22Rv1 (cell line): ENCODE measurements at regions not wholly inside any gene's neighbourhood (a gene's known extent, or its start where the extent isn't known, plus 50 kb on each side); places are given as distances from the start of the nearest gene placed in this dataset.
"Not testable (repeated sequence)": the region's sequence is repeated elsewhere in the genome, so short reads cannot be mapped to it uniquely, and the experiment has no call there.

Source experiments
- H3K27ac ChIP-seq: fragments of 450-650 bp; 2 replicates; pipeline ENCODE4 v1.5.1; 2017
- ZFX ChIP-seq: fragments of 450-650 bp; IDR thresholded peaks from 2 replicates; pipeline ENCODE4 v1.6.1; 2017; ENCODE audit warnings: antibody characterized with exemption, borderline replicate concordance
- TF ChIP-seq, protein P1 (sequence below): fragments of 450-650 bp; IDR thresholded peaks from 2 replicates; pipeline ENCODE4 v1.5.1; 2017; ENCODE audit warnings: mild to moderate bottlenecking

DNA sequence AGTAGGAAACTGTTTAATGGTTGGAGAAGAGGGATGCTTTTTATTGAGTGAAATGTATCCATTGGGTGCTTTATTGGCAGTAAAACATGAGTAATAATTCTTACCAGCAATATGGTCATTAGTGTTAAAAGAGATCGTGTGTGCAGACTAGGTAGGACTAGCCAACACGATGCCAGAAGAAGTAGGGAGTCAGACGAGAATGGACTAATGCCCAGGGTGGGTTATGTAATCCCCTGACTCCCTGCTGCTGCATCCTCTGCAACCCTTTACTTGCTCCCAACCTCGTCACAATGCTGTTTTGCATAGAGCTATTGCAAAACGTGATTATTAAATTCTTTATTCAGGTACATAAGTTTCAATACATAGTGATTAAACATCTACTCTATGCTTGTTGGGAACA lies 1213.7 kb downstream of the GATA3 start:
- no peak overlapping the region for H3K27ac ChIP-seq
- TF ChIP-seq, protein P1, sequence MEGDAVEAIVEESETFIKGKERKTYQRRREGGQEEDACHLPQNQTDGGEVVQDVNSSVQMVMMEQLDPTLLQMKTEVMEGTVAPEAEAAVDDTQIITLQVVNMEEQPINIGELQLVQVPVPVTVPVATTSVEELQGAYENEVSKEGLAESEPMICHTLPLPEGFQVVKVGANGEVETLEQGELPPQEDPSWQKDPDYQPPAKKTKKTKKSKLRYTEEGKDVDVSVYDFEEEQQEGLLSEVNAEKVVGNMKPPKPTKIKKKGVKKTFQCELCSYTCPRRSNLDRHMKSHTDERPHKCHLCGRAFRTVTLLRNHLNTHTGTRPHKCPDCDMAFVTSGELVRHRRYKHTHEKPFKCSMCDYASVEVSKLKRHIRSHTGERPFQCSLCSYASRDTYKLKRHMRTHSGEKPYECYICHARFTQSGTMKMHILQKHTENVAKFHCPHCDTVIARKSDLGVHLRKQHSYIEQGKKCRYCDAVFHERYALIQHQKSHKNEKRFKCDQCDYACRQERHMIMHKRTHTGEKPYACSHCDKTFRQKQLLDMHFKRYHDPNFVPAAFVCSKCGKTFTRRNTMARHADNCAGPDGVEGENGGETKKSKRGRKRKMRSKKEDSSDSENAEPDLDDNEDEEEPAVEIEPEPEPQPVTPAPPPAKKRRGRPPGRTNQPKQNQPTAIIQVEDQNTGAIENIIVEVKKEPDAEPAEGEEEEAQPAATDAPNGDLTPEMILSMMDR, result no peak
- TF ChIP-seq ZFX, result no peak

DNA sequence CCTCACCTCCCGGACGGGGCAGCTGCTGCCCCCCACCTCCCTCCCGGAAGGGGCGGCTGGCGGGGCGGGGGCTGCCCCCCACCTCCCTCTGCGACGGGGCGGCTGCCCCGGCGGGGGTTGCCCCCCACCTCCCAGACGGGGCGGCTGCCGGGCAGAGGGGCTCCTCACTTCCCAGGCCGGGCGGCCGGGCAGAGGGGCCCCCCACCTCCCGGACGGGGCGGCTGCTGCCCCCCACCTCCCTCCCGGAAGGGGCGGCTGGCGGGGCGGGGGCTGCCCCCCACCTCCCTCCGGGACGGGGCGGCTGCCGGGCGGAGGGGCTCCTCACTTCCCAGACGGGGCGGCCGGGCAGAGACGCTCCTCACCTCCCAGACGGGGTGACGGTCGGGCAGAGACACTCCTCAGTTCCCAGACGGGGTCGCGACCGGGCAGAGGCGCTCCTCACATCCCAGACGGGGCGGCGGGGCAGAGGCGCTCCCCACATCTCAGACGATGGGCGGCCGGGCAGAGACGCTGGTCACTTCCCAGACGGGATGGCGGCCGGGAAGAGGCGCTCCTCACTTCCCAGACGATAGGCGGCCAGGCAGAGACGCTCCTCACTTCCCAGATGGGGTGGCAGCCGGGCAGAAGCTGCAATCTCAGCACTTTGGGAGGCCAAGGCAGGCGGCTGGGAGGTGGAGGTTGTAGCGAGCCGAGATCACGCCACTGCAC lies 1218.8 kb downstream of the GATA3 start:
- not testable (repeated sequence) for H3K27ac ChIP-seq

- no peak overlapping the region for H3K27ac ChIP-seq
- TF ChIP-seq ZFX, result no peak
- TF ChIP-seq, protein P1, result no peak
Measured at GRCh38 chr10:9274206-9274755, 1219.8 kb downstream of the GATA3 start.

DNA sequence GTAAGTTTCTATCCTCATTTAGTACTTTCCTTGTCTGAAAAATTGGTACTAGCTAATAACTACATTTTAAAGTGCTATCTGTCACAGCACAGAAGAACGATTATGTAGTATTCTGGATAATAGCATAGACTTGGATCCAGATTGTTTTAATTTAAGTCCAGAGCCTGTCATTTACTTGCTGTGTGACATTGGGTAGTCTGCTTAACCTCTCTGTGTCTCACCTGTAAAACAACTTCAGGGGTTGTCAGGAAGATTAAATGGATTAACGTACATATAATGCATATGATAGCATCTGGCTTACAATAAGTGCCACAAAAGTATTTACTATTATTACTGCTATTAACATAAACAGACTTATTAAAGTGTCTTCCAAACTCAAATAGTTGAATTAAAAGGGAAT lies 1221.4 kb downstream of the GATA3 start:
- TF ChIP-seq, protein P1, result no peak
- no peak for TF ChIP-seq ZFX
- H3K27ac ChIP-seq, result no peak overlapping the region

DNA sequence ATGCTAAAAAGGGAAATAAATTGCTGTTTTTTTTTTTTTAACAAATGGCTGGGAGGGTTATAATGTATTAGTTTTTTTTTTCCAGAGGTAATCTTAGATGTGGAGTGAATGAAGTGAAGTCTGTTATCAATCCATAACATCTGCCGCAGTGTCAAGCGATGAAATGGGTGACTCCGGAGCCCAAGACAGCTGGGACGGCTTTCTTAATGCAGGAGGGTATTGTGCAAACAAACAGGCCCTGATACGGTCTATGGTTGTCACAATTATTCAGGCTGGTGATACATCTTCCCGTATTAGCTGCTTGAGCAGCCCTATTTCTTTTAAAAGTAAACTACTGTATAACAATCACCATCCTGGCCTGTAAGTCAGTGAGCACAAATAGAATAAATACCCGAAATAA lies 1231.2 kb downstream of the GATA3 start:
- H3K27ac ChIP-seq, result no peak overlapping the region
- TF ChIP-seq, protein P1, result no peak
- no peak for TF ChIP-seq ZFX

- TF ChIP-seq, protein P1, result no peak
- no peak for TF ChIP-seq ZFX
Measured at GRCh38 chr10:9289811-9290210, 1235.3 kb downstream of the GATA3 start.

GRCh38 chr10:9291081-9291480 lies 1236.6 kb downstream of the GATA3 start:
- TF ChIP-seq, protein P1, result no peak
- no peak for TF ChIP-seq ZFX
- H3K27ac ChIP-seq, result no peak overlapping the region

More at GRCh38 chr10:9289811-9290210, 1235.3 kb downstream of the GATA3 start:
- no peak overlapping the region for H3K27ac ChIP-seq
